Activated CD8-positive, alpha-beta T cell treated with anti-CD3 and anti-CD28 coated beads for 36 hours (primary cell): ENCODE measurements at regions not wholly inside any gene's neighbourhood (a gene's known extent, or its start where the extent isn't known, plus 50 kb on each side); places are given as distances from the start of the nearest gene placed in this dataset.

Experiments used
- ATAC-seq: fragments of 200-7000 bp; cut with Tn5 transposase; one replicate; pipeline ENCODE4 v1.10.0; 2021; ENCODE audit warnings: mild to moderate bottlenecking, moderate library complexity
- CTCF ChIA-PET: fragments of 350-600 bp; sonication (Branson Sonifier 250); formaldehyde crosslinking; loops from one replicate; lab custom pipeline; 2021; ENCODE audit warnings: antibody characterized with exemption; lab: Charles Lee
- POLR2A ChIA-PET: fragments of 350-600 bp; sonication (Branson Sonifier 250); formaldehyde crosslinking; loops from one replicate; lab custom pipeline; 2021; ENCODE audit warnings: antibody characterized with exemption; lab: Charles Lee
- DNase-seq: peaks from one replicate; pipeline ENCODE4 v3.0.0-alpha.2; 2020
- H3K27ac Mint-ChIP-seq: one replicate; pipeline ENCODE4 v1.8.0; 2021; ENCODE audit warnings: mild to moderate bottlenecking, mixed read lengths
- H3K27me3 Mint-ChIP-seq: one replicate; pipeline ENCODE4 v1.8.0; 2021; ENCODE audit warnings: mixed read lengths
- H3K36me3 Mint-ChIP-seq: one replicate; pipeline ENCODE4 v1.8.0; 2021; ENCODE audit warnings: low read depth, mixed read lengths
- H3K4me1 Mint-ChIP-seq: one replicate; pipeline ENCODE4 v1.8.0; 2021; ENCODE audit warnings: low read depth, mixed read lengths
- H3K4me3 Mint-ChIP-seq: one replicate; pipeline ENCODE4 v1.8.0; 2021; ENCODE audit warnings: mild to moderate bottlenecking, moderate library complexity, mixed read lengths
- H3K9me3 Mint-ChIP-seq: one replicate; pipeline ENCODE4 v1.8.0; 2021; ENCODE audit warnings: mixed read lengths
- intact Hi-C: fragments of 100-400 bp; cut with micrococcal nuclease; formaldehyde crosslinking; loops from one replicate; pipeline ENCODE4 v1.10.0; 2022
- TF ChIP-seq, protein P1 (sequence below): fragments of 200-600 bp; IDR thresholded peaks from one replicate; pipeline ENCODE4 v1.8.0; 2022; ENCODE audit warnings: antibody characterized with exemption, mild to moderate bottlenecking

GRCh38 chrX:13472975-13473374 is 96.4 kb upstream of the EGFL6 start:
- no peaks in the 10 kb centered on the region for H3K9me3 Mint-ChIP-seq
- H3K27ac Mint-ChIP-seq: peak overlapping the region; percentile 90
- TF ChIP-seq, protein P1, sequence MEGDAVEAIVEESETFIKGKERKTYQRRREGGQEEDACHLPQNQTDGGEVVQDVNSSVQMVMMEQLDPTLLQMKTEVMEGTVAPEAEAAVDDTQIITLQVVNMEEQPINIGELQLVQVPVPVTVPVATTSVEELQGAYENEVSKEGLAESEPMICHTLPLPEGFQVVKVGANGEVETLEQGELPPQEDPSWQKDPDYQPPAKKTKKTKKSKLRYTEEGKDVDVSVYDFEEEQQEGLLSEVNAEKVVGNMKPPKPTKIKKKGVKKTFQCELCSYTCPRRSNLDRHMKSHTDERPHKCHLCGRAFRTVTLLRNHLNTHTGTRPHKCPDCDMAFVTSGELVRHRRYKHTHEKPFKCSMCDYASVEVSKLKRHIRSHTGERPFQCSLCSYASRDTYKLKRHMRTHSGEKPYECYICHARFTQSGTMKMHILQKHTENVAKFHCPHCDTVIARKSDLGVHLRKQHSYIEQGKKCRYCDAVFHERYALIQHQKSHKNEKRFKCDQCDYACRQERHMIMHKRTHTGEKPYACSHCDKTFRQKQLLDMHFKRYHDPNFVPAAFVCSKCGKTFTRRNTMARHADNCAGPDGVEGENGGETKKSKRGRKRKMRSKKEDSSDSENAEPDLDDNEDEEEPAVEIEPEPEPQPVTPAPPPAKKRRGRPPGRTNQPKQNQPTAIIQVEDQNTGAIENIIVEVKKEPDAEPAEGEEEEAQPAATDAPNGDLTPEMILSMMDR: no peak
- H3K36me3 Mint-ChIP-seq: no peaks in the 10 kb centered on the region
- ChIA-PET POLR2A (interaction anchor here (1.1 kb wide), 1 partner anchor 379 kb away, joined by 3 read pairs; no protein-coding TSS in a partner anchor), CTCF (no interaction called here)
- no peaks in the 10 kb centered on the region for H3K27me3 Mint-ChIP-seq
- intact Hi-C loops: no loop called here
- ATAC-seq: no peak
- H3K4me3 Mint-ChIP-seq: peak overlapping the region; percentile 68
- DNase-seq: no peak
- peaks cover 26% of the 10 kb centered on the region for H3K4me1 Mint-ChIP-seq

DNA sequence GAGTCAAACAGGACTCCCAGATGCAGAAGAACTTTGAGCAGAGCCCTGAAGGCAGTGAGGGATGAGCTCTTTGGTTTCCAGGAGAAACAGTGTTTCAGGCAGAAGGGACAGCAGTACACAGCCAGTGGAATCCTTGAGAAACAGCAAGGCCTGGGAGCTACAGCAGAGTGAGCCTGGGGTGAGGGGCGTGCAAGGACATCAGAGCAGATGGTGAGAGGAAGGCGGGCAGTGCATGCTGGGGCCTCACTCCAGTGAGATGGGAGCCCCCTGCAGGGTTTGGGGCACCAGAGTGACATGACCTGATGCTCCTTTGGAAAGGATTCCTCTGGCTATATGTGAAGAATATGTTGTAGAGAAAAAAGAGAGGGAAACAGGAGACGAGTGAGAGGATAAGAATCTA is 98.1 kb upstream of the EGFL6 start:
- ATAC-seq (no peak), DNase-seq (no peak)
- ChIA-PET POLR2A (no interaction called here), CTCF (no interaction called here)
- intact Hi-C loops: no loop called here
- Mint-ChIP-seq H3K27ac (no peak overlapping the region), H3K9me3 (no peaks in the 10 kb centered on the region), H3K4me3 (no peak overlapping the region), H3K36me3 (no peaks in the 10 kb centered on the region), H3K4me1 (peaks cover 26% of the 10 kb centered on the region), H3K27me3 (no peaks in the 10 kb centered on the region)
- TF ChIP-seq, protein P1: no peak

GRCh38 chrX:13470685-13470977 is 98.8 kb upstream of the EGFL6 start:
- ATAC-seq: no peak
- Mint-ChIP-seq H3K27me3 (no peaks in the 10 kb centered on the region), H3K36me3 (no peaks in the 10 kb centered on the region), H3K27ac (no peak overlapping the region), H3K4me3 (no peak overlapping the region), H3K4me1 (peaks cover 26% of the 10 kb centered on the region), H3K9me3 (no peaks in the 10 kb centered on the region)
- ChIA-PET POLR2A (no interaction called here), CTCF (no interaction called here)
- intact Hi-C loops: no loop called here
- TF ChIP-seq, protein P1: no peak
- DNase-seq: no peak

DNA sequence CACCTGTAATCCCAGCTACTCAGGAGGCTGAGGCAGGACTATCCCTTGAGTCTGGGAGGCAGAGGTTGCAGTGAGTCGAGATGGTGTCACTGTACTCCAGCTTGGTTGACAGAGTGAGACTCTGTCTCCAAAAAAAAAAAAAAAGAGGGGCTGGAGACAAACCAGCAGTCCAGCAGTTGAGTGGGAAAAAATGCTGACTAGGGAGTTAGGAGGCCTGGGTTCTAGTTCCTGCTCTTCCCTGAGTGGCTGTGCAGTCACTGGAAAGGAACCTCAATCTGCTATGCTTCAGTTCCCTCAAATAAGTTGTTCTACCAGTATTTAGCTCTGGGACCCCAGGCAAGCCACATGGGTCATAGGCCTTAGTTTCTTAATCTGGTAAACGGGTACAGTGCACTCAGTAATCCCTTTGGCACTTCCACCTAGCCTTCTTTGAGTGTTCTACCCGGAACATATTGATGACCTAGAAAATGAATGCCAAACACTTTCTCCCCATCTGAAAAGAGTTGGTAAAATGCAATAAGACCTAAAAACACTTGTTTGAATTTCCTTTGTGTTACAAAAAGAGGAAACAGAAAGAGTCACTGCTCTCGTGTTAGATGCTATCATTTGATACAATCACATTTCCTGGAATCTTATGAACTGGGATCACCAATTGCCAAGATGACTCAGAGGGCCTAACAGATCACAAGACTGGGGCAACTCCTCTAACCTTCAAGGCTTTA is 99.3 kb upstream of the EGFL6 start:
- intact Hi-C loops: no loop called here
- H3K36me3 Mint-ChIP-seq: no peaks in the 10 kb centered on the region
- CTCF ChIA-PET: no interaction called here
- no peaks in the 10 kb centered on the region for H3K9me3 Mint-ChIP-seq
- no peak overlapping the region for H3K4me3 Mint-ChIP-seq
- H3K27me3 Mint-ChIP-seq: no peaks in the 10 kb centered on the region
- TF ChIP-seq, protein P1: no peak
- ATAC-seq (no peak), DNase-seq (no peak)
- H3K27ac Mint-ChIP-seq: no peak overlapping the region
- H3K4me1 Mint-ChIP-seq: peaks cover 26% of the 10 kb centered on the region
- POLR2A ChIA-PET: no interaction called here

- peaks cover under 1% of the 10 kb centered on the region for H3K9me3 Mint-ChIP-seq
- H3K27me3 Mint-ChIP-seq: no peaks in the 10 kb centered on the region
- DNase-seq: no peak
- no peak overlapping the region for H3K27ac Mint-ChIP-seq
- CTCF ChIA-PET: no interaction called here
- intact Hi-C loops: no loop called here
- no peaks in the 10 kb centered on the region for H3K36me3 Mint-ChIP-seq
- TF ChIP-seq, protein P1: no peak
- no peak for ATAC-seq
- H3K4me3 Mint-ChIP-seq: no peak overlapping the region
- peaks cover 12% of the 10 kb centered on the region for H3K4me1 Mint-ChIP-seq
- POLR2A ChIA-PET: no interaction called here
Measured at GRCh38 chrX:13468096-13468495, 101.3 kb upstream of the EGFL6 start.
